SK-N-SH (cell line): ENCODE measurements at regions not wholly inside any gene's neighbourhood (a gene's known extent, or its start where the extent isn't known, plus 50 kb on each side); places are given as distances from the start of the nearest gene placed in this dataset.

Experiments used
- CTCF ChIA-PET: fragments of 300-600, 350-600 bp; formaldehyde crosslinking; extraction: SDS; loops from one replicate; lab custom pipeline; 2021; lab: Yijun Ruan, JAX
- POLR2A ChIA-PET: fragments of 350-600 bp; sonication (Branson Sonifier 250); formaldehyde crosslinking; extraction: SDS; loops from one replicate; lab custom pipeline; 2020; ENCODE audit warnings: antibody characterized with exemption, inconsistent platforms; lab: Yijun Ruan, JAX
- DNase-seq: peaks from one replicate; pipeline ENCODE4 v3.0.0; 2012
- H2AFZ ChIP-seq: fragments of 200-600 bp; sonication (generic); 2 replicates; pipeline ENCODE4 v1.8.1; 2016; ENCODE audit warnings: antibody characterized with exemption, mild to moderate bottlenecking, low read depth
- H3F3A ChIP-seq: fragments of 200-600 bp; sonication (generic); replicated peaks from 2 replicates; pipeline ENCODE3; 2016; ENCODE audit warnings: antibody characterized with exemption, mild to moderate bottlenecking; ENCODE audit not compliant: insufficient read depth
- H3K27ac ChIP-seq, 2 experiments: fragments of 200-500 bp in 1 of 2; fragments of 200-600 bp in 1 of 2; sonication (Bioruptor generic) in 1 of 2; sonication (generic), shearing (Covaris generic) in 1 of 2; 2 replicates each; pipeline versions ENCODE4 v1.5.1 to v1.6.1; 2014 to 2016; ENCODE audit warnings: low read depth in 2 of 2, inconsistent platforms in 1 of 2, low read length in 1 of 2, mild to moderate bottlenecking in 1 of 2, mixed read lengths in 1 of 2
- H3K27me3 ChIP-seq: fragments of 200-600 bp; sonication (generic), shearing (Covaris generic); 2 replicates; pipeline ENCODE4 v1.6.1; 2016; ENCODE audit warnings: mixed run types; ENCODE audit not compliant: insufficient read depth
- H3K36me3 ChIP-seq, 2 experiments: fragments of 200-500 bp in 1 of 2; fragments of 200-600 bp in 1 of 2; sonication (Bioruptor generic) in 1 of 2; sonication (generic) in 1 of 2; replicated peaks in 1 of 2; 2 replicates each; pipeline versions ENCODE3 to v1.5.1; 2014 to 2016; ENCODE audit warnings: low read length in 1 of 2, mild to moderate bottlenecking in 1 of 2; ENCODE audit not compliant: insufficient read depth in 2 of 2, control insufficient read depth in 1 of 2
- H3K4me1 ChIP-seq, 2 experiments: fragments of 200-500 bp in 1 of 2; fragments of 200-600 bp in 1 of 2; sonication (Bioruptor generic) in 1 of 2; sonication (generic), shearing (Covaris generic) in 1 of 2; 2 replicates each; pipeline versions ENCODE4 v1.5.1 to v1.6.1; 2014 to 2016; ENCODE audit warnings: low read depth in 1 of 2, low read length in 1 of 2, mixed run types in 1 of 2; ENCODE audit not compliant: insufficient read depth in 2 of 2, control insufficient read depth in 1 of 2
- H3K4me2 ChIP-seq: fragments of 200-600 bp; sonication (generic), shearing (Covaris generic); 2 replicates; pipeline ENCODE4 v1.6.1; 2017; ENCODE audit warnings: mixed run types
- H3K4me3 ChIP-seq, 2 experiments: fragments of 200-500 bp in 1 of 2; fragments of 200-600 bp in 1 of 2; sonication (Bioruptor generic) in 1 of 2; sonication (generic), shearing (Covaris generic) in 1 of 2; 2 replicates each; pipeline versions ENCODE4 v1.5.1 to v1.8.1; 2014 to 2016; ENCODE audit warnings: low read depth in 2 of 2, inconsistent platforms in 1 of 2, low read length in 1 of 2, mild to moderate bottlenecking in 1 of 2, mixed read lengths in 1 of 2, moderate library complexity in 1 of 2
- H3K79me2 ChIP-seq: fragments of 200-600 bp; sonication (generic); 2 replicates; pipeline ENCODE4 v1.8.1; 2017; ENCODE audit warnings: mild to moderate bottlenecking; ENCODE audit not compliant: insufficient read depth
- H3K9ac ChIP-seq: fragments of 200-600 bp; sonication (generic); 2 replicates; pipeline ENCODE4 v1.6.1; 2017; ENCODE audit warnings: mixed run types
- H3K9me2 ChIP-seq: fragments of 200-600 bp; sonication (generic); 2 replicates; pipeline ENCODE4 v1.6.1; 2017; ENCODE audit warnings: mixed run types
- H3K9me3 ChIP-seq: fragments of 200-600 bp; sonication (generic); 2 replicates; pipeline ENCODE4 v1.6.1; 2017; ENCODE audit warnings: mixed run types, mild to moderate bottlenecking, moderate library complexity
- H4K20me1 ChIP-seq: fragments of 200-600 bp; sonication (generic); 2 replicates; pipeline ENCODE4 v1.6.1; 2017; ENCODE audit warnings: mild to moderate bottlenecking, mixed run types; ENCODE audit not compliant: insufficient read depth
- ELF1 ChIP-seq: IDR thresholded peaks from 2 replicates; pipeline ENCODE4 v1.4.0; 2012
- EP300 ChIP-seq, 2 experiments: IDR thresholded peaks; 2 replicates each; pipeline versions ENCODE4 v1.4.0 to v1.6.1; 2012; ENCODE audit warnings: borderline replicate concordance in 1 of 2, low read depth in 1 of 2, low read length in 1 of 2
- EZH2phosphoT487 ChIP-seq: fragments of 200-600 bp; sonication (generic); IDR thresholded peaks from 2 replicates; pipeline ENCODE4 v1.6.1; 2017; ENCODE audit warnings: low read depth, mixed run types, mild to moderate bottlenecking, antibody characterized with exemption, moderate library complexity, borderline replicate concordance
- FOSL2 ChIP-seq: IDR thresholded peaks from 2 replicates; pipeline ENCODE4 v1.4.0; 2012; ENCODE audit warnings: low read depth, mild to moderate bottlenecking, moderate library complexity, borderline replicate concordance
- FOXJ3 ChIP-seq: sonication (generic); formaldehyde crosslinking; IDR thresholded peaks from 2 replicates; pipeline ENCODE4 v1.5.1; 2020; ENCODE audit warnings: mild to moderate bottlenecking, missing genetic modification reagents
- IRF3 ChIP-seq: fragments of 150-350 bp; IDR thresholded peaks from 2 replicates; pipeline ENCODE4 v1.6.1; 2016; ENCODE audit warnings: mild to moderate bottlenecking, low read depth, low read length
- JUND ChIP-seq: IDR thresholded peaks from 2 replicates; pipeline ENCODE4 v1.4.0; 2012
- MEF2A ChIP-seq: IDR thresholded peaks from 2 replicates; pipeline ENCODE4 v1.4.0; 2012; ENCODE audit warnings: low read depth, borderline replicate concordance
- MXI1 ChIP-seq: IDR thresholded peaks from 2 replicates; pipeline ENCODE4 v1.6.1; 2012; ENCODE audit warnings: mild to moderate bottlenecking, low read depth, low read length, improper control_type of control experiment
- NFIC ChIP-seq: IDR thresholded peaks from 2 replicates; pipeline ENCODE4 v1.4.0; 2012; ENCODE audit warnings: borderline replicate concordance
- NRF1 ChIP-seq: IDR thresholded peaks from 2 replicates; pipeline ENCODE4 v1.6.1; 2012; ENCODE audit warnings: low read depth, mild to moderate bottlenecking, low read length
- RCOR1 ChIP-seq: fragments of 150-350 bp; IDR thresholded peaks from 2 replicates; pipeline ENCODE4 v1.6.1; 2017; ENCODE audit warnings: antibody characterized with exemption, low read length
- RFX5 ChIP-seq: IDR thresholded peaks from 2 replicates; pipeline ENCODE4 v1.6.1; 2012; ENCODE audit warnings: mild to moderate bottlenecking, improper control_type of control experiment, low read length
- SMC3 ChIP-seq: IDR thresholded peaks from 2 replicates; pipeline ENCODE4 v1.6.1; 2012; ENCODE audit warnings: low read depth, low read length, improper control_type of control experiment
- TAF1 ChIP-seq: IDR thresholded peaks from 2 replicates; pipeline ENCODE4 v1.6.1; 2012; ENCODE audit warnings: low read depth, mild to moderate bottlenecking, low read length, moderate library complexity, borderline replicate concordance
- TEAD4 ChIP-seq: IDR thresholded peaks from 2 replicates; pipeline ENCODE4 v1.4.0; 2012; ENCODE audit warnings: mild to moderate bottlenecking, borderline replicate concordance; ENCODE audit not compliant: insufficient read depth
- YY1 ChIP-seq: IDR thresholded peaks from 2 replicates; pipeline ENCODE4 v1.4.0; 2012; ENCODE audit warnings: low read depth, mild to moderate bottlenecking
- WGBS: methylation state at CpG from one replicate; pipeline ENCODE4 v1.1.6; 2017; ENCODE audit warnings: low lambda C conversion rate; 5-methylcytosine and 5-hydroxymethylcytosine counted together
- TF ChIP-seq, protein P1 (sequence below): fragments of 200-600 bp; sonication (generic); IDR thresholded peaks from 2 replicates; pipeline ENCODE4 v1.6.1; 2017; ENCODE audit warnings: antibody characterized with exemption, mild to moderate bottlenecking, moderate library complexity
- TF ChIP-seq, protein P2 (sequence below): IDR thresholded peaks from 2 replicates; pipeline ENCODE4; 2012

DNA sequence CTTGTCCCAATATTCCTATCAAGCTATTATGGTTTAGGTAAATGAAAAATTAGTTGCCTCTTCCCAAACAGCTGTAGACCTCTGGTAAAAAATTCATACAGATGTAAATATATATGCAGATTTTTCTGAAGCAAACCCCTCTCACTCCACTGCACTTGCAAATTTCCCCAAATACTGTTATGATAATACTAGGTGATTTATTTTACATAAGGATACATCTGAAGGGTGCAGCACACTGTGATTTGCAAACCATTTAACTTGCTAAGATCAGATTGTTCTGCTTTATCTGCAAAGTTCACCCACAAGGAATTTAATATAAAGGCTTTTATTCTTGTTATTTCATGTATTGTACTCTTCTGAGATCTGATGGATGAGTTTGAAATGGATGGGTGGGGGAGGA, 177.0 kb downstream of the GPAT3 start:
- Histone ChIP-seq H3K4me2 (no peak overlapping the region), H3K9me2 (no peaks in the 10 kb centered on the region), H3K9me3 (no peaks in the 10 kb centered on the region), H2AFZ (no peak overlapping the region), H3K79me2 (no peaks in the 10 kb centered on the region), H3K4me3 (no peak overlapping the region), H3F3A (no peaks in the 10 kb centered on the region), H3K4me1 (no peaks in the 10 kb centered on the region), H3K36me3 (no peaks in the 10 kb centered on the region), H3K9ac (no peak overlapping the region), H3K27me3 (no peaks in the 10 kb centered on the region), H4K20me1 (no peaks in the 10 kb centered on the region), H3K27ac (no peak overlapping the region)
- DNase-seq, result no peak
- CTCF ChIA-PET, result no interaction called here
- POLR2A ChIA-PET, result no interaction called here
- TF ChIP-seq NFIC (no peak), EP300 (IDR thresholded peaks at IDR 0.05; ENCODE audit: borderline replicate concordance in 1 of 2, low read depth in 1 of 2, low read length in 1 of 2) (no peak), TAF1 (no peak), RCOR1 (no peak), MXI1 (no peak), MEF2A (no peak), EZH2phosphoT487 (no peak), SMC3 (no peak), IRF3 (no peak)
- TF ChIP-seq, protein P1, sequence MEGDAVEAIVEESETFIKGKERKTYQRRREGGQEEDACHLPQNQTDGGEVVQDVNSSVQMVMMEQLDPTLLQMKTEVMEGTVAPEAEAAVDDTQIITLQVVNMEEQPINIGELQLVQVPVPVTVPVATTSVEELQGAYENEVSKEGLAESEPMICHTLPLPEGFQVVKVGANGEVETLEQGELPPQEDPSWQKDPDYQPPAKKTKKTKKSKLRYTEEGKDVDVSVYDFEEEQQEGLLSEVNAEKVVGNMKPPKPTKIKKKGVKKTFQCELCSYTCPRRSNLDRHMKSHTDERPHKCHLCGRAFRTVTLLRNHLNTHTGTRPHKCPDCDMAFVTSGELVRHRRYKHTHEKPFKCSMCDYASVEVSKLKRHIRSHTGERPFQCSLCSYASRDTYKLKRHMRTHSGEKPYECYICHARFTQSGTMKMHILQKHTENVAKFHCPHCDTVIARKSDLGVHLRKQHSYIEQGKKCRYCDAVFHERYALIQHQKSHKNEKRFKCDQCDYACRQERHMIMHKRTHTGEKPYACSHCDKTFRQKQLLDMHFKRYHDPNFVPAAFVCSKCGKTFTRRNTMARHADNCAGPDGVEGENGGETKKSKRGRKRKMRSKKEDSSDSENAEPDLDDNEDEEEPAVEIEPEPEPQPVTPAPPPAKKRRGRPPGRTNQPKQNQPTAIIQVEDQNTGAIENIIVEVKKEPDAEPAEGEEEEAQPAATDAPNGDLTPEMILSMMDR, result no peak

DNA sequence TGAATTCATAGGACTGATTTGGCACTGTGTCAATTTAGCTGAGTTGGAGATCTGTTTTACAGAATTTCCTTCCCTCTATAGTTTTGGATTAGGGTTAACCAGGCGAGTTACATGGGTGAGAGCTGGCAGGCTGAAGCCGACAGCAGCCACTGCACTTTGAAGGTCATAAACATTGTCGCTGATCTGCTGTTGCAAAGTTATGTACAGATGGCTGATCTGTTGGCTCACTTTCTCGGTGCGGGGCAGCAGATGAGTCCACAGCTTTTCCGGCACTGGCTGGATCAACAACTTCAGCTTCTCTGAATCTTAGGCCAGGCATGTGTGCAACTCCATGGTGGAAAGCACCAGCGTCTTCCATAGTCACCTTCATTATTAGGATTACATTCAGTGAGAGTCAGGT, 173.7 kb downstream of the GPAT3 start:
- H4K20me1 ChIP-seq, result no peaks in the 10 kb centered on the region
- no peak overlapping the region for H3K9ac ChIP-seq
- no peak overlapping the region for H3K4me2 ChIP-seq
- 32% methylated on average over 6 of the region's 7 CpGs for WGBS
- no peaks in the 10 kb centered on the region for H3K27me3 ChIP-seq
- H2AFZ ChIP-seq, result no peak overlapping the region
- no peak overlapping the region for H3K4me3 ChIP-seq
- CTCF ChIA-PET, result interaction anchor here (0.6 kb wide), 1 partner anchor 158 kb away, joined by 3 read pairs; no protein-coding TSS in a partner anchor
- no peak overlapping the region for H3K27ac ChIP-seq
- H3K79me2 ChIP-seq, result no peaks in the 10 kb centered on the region
- H3F3A ChIP-seq, result no peaks in the 10 kb centered on the region
- POLR2A ChIA-PET, result no interaction called here
- no peaks in the 10 kb centered on the region for H3K9me2 ChIP-seq
- H3K36me3 ChIP-seq, result no peaks in the 10 kb centered on the region
- DNase-seq, result no peak
- H3K9me3 ChIP-seq, result no peaks in the 10 kb centered on the region
- H3K4me1 ChIP-seq, result no peaks in the 10 kb centered on the region
- TF ChIP-seq RFX5 (no peak), MXI1 (no peak), NRF1 (no peak), TEAD4 (no peak), IRF3 (no peak), FOSL2 (no peak), YY1 (no peak), EZH2phosphoT487 (no peak), JUND (no peak), ELF1 (no peak), FOXJ3 (CRISPR knock-in tag) (no peak)
- TF ChIP-seq, protein P2, sequence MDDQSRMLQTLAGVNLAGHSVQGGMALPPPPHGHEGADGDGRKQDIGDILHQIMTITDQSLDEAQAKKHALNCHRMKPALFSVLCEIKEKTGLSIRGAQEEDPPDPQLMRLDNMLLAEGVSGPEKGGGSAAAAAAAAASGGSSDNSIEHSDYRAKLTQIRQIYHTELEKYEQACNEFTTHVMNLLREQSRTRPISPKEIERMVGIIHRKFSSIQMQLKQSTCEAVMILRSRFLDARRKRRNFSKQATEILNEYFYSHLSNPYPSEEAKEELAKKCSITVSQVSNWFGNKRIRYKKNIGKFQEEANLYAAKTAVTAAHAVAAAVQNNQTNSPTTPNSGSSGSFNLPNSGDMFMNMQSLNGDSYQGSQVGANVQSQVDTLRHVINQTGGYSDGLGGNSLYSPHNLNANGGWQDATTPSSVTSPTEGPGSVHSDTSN, result no peak
- TF ChIP-seq, protein P1, result no peak
